Dedifferentiated amniotic fluid mesenchymal stem cell (primary cell): ENCODE measurements at regions not wholly inside any gene's neighbourhood (a gene's known extent, or its start where the extent isn't known, plus 50 kb on each side); places are given as distances from the start of the nearest gene placed in this dataset.
"Not testable (repeated sequence)": the region's sequence is repeated elsewhere in the genome, so short reads cannot be mapped to it uniquely, and the experiment has no call there.

Experiments
- DNase-seq: peaks from one replicate; pipeline ENCODE4 v3.0.0-alpha.2; 2016; ENCODE audit errors: extremely low spot score

DNA sequence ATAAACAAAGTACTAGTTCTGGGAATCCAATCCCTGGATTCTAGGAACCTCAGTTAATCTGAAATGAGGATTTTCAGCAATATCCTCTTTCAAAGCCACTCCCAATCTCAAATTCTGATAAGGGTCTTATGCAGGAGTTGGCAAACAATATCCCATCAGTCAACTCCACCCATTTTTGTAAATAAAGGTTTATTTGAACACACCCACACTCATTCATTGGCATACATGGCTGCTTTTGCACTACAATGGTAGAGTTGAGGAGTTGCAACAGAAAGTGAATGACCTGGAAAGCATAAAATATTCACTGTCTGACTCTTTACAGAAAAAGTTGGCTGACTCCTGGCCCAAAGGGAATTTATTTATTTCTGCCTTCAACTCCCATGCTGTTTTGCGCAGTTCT is 157.7 kb upstream of the CDH11 start:
- DNase-seq: no peak

DNA sequence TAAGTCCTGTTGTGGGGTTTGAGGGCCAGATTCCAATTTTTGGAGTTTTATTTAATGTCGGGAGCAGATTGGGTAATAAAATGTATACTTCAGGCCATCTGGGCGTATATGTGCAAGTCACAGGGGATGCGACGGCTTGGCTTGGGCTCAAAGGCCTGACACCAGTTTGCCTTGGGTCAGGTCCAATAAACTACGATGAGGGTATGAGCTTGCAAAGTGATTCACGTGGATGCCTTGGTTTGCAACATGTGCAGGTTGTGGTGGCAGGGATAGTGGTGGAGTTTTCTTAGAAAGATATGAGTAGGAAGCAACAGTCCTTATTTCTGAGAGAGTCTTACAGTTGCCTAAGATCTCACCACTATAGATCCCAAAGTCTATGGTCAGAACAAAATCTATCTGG is 157.0 kb upstream of the CDH11 start:
- no peak for DNase-seq

DNA sequence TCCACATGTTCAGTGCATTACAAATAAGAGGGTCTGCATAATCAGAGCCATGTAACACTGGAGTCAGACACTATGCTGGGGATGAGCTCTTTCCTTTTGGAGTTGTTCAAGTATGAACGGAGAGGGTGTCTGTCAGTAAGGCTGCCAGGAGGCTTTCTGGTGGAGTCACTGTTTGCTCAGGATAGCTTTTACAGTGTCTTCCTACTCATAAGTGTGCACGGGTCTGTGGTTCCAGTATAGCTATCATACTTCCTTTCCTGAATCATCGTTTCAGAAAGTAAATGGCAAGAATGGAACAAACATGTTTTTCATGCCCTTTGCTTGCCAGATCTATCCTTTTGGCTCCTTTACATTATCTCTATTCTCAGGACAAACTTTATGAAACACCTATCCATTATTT is 152.7 kb upstream of the CDH11 start:
- DNase-seq: no peak

DNA sequence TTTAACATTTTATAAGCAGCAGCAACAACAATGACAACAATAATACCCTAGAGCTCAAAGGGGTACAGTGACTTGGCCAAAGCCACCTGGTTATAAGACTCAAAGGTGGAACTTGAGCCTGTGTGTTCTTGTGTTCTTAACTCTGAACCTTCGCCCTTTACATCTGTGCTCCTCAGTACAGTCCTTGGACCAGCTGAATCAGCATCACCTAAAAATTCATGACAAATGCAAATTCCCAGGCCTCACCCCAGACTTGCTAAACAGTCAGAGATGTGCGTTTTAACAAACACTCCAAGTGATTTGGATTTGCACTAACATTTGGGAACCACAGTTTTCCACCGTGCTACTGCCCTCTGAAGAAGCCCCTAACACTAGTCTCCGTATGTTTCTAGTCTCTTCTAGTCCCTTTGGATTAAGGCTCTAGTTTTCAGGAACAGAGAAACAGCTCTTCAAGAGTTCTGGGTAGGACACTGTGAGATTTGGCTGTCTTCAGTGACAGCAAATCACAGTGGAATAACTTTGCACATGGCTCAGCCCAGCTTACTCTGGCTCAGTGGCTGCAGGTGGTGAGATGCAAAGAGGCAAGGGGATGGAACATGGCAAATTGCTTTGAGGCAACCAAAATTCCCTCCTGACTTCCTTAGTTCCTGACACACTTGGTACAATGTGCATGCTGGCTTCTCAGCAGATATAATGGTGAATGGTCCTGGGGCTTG is 151.0 kb upstream of the CDH11 start:
- DNase-seq: no peak

DNA sequence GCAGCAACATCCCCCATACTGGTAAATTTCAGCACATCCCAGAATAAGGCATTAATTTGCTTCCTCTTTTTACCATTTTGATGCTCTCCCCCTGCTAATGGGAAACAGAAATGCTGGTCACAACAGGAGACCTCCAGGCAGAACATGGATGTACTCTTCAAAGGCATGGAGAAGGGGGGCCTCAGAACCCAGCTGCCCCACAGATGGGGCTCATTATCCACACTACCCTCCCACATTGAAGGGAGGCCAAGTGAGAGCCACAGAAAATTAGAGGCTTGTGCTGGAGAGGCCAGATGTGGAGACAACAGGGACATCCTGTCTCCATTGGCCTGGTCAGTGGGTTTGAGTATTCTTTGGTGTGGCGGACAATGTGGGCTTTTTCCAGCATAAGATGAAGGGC is 150.1 kb upstream of the CDH11 start:
- DNase-seq: no peak

DNA sequence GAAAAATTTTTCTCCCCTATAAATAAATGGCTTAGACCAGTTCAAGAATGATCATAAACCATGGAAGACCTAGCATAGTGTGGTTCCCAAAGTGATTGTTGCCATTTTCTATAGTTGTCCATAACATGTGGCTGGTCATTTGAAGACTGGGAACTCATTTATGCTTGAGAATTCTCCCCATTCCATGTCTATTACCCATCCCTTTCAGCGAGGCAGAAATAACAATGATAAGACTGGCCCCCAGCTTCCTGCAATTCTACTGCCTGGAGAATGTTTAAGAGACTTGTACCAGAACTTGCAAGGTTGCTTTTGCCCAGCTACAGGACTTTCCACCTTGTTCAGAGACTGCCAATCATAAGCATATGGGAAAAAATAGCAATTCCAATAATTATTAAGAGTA is 146.5 kb upstream of the CDH11 start:
- no peak for DNase-seq

DNA sequence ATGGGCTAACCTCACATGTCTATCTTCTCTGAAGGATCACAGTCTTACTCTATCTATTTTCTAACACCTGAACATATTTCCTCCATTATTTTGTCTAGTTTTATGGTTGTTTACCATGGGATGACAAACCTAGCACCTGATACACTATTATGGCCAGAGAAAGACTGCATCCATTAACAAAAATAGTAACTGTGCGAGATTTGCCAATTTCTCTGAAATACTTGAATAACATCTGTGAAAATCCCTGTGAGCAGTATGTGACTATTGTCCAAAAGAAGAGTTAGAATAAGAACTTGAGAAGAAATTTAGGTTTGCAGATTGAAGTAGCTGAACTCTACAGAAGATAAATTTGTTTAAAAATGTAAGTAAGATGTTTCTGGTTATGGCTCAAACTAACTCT is 142.0 kb upstream of the CDH11 start:
- DNase-seq: no peak

DNA sequence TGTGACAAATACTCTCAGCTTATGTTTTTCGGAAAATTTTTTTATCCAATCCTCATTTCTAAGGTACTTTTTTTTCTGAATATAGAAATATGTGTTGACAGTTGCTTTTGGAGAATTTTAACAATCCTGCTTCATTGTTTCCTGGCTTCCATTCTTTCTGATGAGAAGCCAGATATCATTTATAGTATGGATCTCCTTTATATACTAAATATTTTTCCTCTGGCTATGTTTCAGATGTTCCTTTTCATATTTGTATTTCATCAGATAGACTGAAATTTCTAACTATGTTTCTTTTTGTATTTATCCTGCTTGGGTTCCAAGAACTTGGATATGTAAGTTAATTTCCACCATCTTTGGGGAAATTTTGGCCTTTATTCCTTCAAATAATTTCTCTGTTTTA is 138.9 kb upstream of the CDH11 start:
- no peak for DNase-seq

DNA sequence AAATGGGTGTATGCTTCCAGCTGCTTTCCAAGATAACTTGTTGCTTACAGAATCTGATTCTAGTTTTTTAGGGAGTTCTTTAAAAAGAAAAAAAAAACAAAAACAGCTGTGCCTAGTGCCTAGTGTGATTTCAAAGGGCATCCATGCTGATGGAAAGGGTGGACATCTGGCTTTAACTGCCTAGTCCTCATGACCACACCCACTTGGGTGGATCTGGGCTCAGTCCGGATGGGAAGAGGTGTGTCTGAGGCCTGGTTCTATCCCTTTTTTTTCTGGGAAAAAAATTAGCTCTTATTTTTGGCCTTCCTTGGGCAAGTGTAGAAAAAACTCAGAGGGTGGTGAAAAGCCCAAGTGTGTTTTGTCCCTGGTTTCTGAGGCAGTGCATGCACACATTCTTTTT is 132.3 kb upstream of the CDH11 start:
- DNase-seq: no peak

DNA sequence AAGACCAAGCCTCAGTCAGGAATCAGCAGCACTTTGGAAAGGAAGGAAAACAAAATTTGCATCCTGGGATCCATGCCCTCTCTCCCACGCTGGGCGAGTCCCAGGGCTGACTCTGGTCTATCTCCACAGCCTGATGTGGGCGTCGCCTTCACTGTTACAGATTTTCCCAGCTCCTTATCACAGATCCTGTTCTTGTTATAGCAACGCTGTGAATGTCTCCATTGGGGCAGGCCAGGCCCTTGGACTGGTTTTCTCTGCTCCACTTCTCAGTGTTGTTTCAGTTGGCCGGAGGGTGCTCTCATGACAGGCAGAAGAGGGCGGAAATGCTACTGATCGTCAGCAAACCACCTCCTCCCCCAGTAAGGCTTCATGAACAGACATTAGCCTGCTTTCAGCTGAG is 127.9 kb upstream of the CDH11 start:
- no peak for DNase-seq

DNA sequence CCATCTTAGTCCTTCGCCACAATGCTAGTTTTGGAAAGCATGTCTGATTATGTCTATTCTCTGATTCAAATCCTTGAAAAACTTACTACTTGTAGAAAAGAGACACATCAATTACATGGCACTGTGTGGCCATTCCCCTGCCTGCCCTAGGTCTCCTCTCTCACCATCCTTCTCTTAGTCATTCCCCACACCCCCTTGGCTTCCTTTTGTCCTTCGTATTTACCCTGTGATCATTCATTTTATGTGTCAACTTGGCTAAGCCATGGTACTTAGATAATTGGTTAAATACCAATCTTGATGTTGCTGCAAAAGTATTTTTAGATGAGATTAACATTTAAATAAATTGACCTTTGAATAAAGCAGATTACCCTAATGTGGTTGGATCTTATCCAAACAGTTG is 122.9 kb upstream of the CDH11 start:
- DNase-seq: no peak

DNA sequence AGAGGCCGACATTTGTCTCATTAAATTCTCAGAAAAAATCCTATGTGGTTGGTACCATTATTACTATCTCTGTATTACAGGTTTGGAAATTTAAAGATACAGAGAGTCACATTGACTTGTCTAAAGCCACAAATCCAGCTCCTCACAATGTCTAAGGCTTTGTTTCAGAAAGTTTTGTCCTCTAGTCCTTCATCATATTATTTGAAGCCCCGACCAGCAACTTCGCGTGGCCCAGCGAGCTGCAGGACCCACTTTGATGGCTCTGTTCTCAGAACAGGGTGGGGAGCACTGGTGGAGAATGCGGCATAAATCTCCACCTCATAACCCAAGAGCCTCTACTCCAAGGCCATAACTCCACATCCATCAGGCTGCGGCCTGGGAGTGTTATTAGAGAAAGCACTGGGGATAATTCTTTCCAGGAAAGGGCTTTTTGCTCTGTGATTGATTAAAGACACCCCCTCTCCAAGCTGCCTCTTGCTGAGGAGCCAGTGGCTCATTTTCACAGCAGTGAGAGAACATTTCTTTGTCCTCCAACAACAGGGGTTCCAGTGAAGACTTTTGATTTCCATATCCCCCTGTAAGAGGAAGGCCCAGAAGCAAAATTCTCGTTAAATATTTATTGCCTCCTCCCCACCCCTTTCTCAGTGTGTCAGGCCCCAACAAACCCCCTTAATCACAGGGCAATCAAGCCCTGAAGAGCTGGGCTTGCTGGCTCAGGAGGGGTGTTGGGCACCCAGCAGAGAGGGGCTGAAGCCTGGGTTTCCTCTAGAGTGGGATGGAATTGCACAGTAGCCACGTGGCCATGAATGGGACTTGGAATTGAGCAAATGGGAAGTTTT is 113.7 kb upstream of the CDH11 start:
- no peak for DNase-seq

DNA sequence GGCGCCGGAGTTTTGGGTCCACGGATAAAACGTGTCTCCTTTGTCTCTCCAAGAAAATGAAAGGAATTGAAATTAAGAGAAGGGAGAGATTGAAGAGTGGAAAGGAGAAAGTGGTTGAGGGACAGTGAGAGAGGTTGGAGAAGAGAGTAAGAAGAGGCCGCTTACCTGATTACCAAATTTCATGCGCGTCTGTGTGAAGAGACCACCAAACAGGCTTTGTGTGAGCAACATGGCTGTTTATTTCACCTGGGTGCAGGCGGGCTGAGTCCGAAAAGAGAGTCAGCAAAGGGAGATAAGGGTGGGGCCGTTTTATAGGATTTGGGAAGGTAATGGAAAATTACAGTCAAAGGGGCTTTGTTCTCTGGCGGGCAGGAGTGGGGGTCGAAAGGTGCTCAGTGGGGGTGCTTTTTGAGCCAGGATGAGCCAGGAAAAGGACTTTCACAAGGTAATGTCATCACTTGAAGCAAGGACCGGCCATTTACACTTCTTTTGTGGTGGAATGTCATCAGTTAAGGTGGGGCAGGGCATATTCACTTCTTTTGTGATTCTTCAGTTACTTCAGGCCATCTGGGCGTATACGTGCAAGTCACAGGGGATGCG is 113.0 kb upstream of the CDH11 start:
- DNase-seq: not testable (repeated sequence)

DNA sequence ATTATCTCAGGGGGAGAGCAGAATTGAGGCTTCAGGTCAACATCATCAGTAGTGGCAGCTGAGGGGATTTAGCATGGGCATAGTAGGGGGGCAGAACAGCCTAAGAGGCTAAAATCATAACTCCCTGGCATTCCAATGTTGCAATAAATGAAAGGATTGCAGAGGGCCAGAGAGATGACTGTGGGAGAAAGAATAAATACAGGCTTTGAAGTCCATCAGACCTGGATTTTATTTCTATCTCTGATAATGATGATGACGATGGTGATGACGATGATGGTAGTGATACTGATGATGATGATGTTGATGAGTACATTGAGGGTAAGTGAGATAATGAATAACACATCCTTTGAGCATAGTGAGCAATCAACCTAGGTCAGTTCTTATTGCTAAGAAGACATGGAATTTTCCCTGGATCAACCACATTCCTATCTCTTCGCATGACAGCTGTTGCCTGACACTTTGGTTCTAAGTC is 107.4 kb upstream of the CDH11 start:
- no peak for DNase-seq

DNA sequence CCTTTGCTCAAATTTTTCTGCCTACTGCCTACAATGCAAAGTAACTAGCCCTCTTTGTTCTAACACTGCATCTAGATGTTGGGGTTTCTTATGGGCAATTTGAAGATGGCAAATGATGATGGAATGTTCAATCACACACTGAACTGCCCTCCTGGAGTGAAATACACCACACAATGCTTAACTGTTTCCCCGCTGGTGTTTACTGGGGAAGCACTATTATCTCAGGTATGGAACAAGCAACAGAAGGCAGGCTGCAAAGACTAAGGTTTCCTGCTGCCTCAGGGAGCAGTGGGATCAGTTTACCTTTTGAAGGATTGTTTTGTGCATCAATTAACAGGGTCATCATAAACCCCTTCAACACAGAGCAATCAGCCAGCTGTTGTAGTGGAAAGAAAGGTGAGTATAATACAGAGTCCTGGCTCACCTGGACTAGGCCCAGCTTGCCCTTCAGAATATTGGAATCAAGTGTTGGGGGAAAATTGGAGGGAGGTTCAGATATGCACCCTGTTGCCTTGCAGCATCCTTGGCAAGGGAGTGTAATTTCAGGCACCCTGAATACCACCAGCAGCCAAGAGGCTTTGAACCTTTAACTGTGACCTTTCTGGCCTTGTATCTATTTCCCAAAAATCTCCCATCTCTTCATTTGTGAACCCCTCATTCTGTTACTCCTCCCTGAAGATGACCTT is 105.4 kb upstream of the CDH11 start:
- DNase-seq: no peak

DNA sequence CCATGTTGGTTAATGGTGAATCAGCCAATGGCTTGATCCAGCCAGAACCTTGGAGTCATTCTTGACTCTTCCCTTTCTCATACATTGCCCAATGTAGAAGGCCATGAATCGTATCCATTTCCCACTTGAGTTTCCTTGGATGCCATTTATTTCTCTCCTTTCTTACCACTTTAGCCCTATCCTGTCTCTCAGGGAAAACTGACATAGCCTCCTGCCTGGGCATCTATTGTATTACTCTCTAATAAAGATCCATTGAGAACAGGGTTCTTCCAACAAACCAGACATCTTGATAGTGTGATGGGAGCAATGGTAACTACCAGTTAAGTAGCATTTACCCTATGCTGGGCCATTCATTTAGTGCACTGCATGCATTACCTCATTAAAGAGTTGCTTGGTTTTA is 104.2 kb upstream of the CDH11 start:
- no peak for DNase-seq

DNA sequence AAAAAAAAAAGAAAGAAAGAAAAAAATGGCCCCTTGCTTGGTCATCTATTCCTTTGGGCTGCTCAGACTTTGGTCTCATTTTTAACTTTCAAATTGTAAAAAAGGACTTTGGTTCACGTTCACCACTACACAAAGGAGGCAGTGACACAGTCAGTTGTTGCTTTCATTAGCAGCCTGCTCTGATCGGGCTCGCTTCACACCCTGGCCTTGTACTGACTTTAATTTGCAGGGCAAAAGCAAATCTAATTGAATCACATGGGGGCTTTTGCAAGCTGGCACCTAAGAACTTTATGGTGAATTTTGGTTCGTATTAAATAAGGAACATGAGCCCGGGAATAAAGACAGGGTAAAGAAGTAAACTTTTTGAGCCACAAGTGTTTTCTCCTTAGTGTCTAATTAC is 103.6 kb upstream of the CDH11 start:
- DNase-seq: no peak

DNA sequence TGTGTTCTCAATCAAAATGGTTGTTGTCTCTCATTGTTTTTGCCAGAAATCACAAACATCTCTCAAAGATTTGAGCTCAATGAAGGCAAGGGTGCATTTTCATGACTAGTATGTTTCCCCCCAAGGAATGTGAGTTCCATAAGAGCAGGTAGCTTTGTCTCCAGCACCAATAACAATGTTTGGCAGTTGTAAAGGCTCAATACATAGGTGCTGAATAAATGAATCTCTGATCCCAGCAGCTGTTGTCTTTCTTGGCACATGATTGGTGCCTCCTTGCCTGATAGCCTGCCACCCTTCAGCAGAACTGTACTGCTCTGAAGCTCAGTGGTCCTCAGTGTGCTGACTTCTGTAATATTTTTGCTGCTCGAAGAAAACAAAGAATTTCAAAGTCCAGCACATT is 103.1 kb upstream of the CDH11 start:
- DNase-seq: no peak

DNA sequence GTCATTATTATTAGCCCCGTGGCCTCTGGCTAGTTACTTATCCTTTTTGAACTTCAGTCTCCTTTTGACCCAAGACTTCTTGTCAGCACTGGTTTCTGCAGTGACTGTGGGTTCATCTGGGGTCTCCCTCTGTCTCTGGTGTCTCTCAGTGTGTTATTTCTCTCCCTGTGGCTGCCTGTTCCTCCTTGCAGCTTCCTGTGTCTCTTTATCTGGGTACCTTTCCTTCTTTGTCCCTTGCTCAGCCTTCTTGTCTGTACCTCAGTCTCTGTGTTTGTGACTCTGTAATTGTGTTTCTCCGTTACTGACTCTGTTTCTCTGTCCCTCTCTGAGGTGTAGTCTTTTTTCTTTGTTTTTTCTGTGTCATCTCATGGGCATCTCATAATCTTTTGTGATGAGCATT is 102.6 kb upstream of the CDH11 start:
- DNase-seq: no peak

DNA sequence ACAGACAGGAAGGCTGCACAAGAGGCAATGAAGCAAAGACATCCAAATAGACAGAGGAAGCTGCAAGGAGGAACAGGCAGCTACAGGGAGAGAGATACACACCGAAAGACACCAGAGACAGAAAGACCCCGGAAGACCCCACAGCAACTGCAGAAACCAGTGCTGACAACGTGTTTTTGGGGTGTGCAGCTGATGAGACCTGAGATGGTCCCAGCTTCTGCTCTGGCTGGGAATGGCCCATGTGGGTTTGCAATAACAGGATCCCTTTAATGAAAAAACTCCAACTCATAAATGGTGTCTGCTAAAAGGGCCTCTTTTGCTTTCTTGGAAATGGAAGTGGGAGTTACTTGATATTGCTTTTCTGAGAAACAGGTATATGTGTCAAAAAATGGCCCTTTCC is 101.5 kb upstream of the CDH11 start:
- no peak for DNase-seq

DNA sequence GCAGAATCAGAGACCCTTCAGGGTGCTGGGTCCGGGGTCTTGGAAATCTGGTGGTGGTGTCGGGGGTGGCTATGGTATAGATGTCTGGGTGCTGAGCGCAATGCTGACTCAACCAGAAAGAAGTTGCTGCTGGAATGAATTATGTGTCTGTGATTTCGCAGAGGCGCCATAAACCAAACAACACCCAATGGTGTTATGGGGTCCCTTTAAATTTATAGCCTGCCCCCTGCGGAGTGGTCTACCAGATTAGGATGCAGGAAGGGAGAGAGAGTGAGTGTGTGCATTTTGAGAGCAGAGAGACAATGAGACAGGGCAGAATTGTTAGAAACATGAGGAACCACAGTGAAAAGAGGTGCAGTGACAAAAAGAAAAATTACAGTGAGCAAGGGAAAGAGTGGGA is 100.7 kb upstream of the CDH11 start:
- no peak for DNase-seq

DNA sequence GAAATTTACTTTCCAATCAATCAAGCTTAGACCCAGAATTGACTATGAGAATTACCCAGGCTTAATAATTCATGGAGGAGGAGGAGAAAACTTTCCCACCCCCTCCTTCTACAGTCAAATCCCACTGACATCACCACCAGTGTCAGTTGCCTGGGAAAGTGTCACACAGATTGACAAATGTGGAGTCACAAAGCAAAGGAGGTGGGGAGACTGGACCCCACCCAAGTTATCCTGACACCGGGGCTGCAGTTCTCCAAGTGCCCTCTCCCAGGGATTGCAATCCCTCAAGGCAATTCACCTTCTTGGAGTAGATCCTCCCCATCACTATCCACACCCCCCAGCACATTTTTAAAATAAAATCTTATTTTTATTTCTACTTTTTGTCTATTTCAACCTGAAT is 100.2 kb upstream of the CDH11 start:
- no peak for DNase-seq
